Breast epithelium (tissue), 4 donors: ENCODE measurements at regions not wholly inside any gene's neighbourhood (a gene's known extent, or its start where the extent isn't known, plus 50 kb on each side); places are given as distances from the start of the nearest gene placed in this dataset.

ENCODE experiments used
- DNase-seq, 2 donors: peaks; one replicate each; pipeline ENCODE4 v3.0.0-alpha.2; 2019; ENCODE audit warnings: low spot score in 2 of 2
- H3K27ac ChIP-seq, 2 donors: fragments of 200-600 bp; sonication (generic) in 1 of 2; one replicate each; pipeline ENCODE4 v1.5.1; 2016 to 2019; ENCODE audit warnings: mild to moderate bottlenecking in 1 of 2
- H3K27me3 ChIP-seq, 2 donors: fragments of 200-600 bp; sonication (generic) in 1 of 2; one replicate each; pipeline versions ENCODE4 v1.5.1 to v1.6.0; 2017 to 2019; ENCODE audit warnings: control low read depth in 1 of 2, mild to moderate bottlenecking in 1 of 2
- H3K36me3 ChIP-seq: fragments of 200-600 bp; one replicate; pipeline ENCODE4 v1.5.1; 2019
- H3K4me1 ChIP-seq, 2 donors: fragments of 200-600 bp; sonication (generic); one replicate each; pipeline ENCODE4 v1.5.1; 2016 to 2019; ENCODE audit warnings: control low read depth in 1 of 2
- H3K4me3 ChIP-seq, 3 donors: fragments of 200-600 bp; sonication (generic); 1 replicate in 2 of 3; 2 replicates in 1 of 3; pipeline ENCODE4 v1.5.1; 2016 to 2019; ENCODE audit warnings: mild to moderate bottlenecking in 3 of 3, moderate library complexity in 2 of 3
- H3K9me3 ChIP-seq, 2 donors: fragments of 200-600 bp; sonication (generic) in 1 of 2; one replicate each; pipeline ENCODE4 v1.5.1; 2016 to 2019; ENCODE audit warnings: control low read depth in 1 of 2
- POLR2A ChIP-seq: fragments of 450-650 bp; IDR thresholded peaks from one replicate; pipeline ENCODE4 v1.6.1; 2016; ENCODE audit warnings: antibody characterized with exemption, mild to moderate bottlenecking, moderate library complexity
- POLR2AphosphoS5 ChIP-seq, 3 donors: sonication (generic); formaldehyde crosslinking; IDR thresholded peaks; one replicate each; pipeline ENCODE4 v1.6.1; 2017; ENCODE audit warnings: antibody characterized with exemption in 3 of 3
- intact Hi-C: fragments of 100-400 bp; cut with DNase I; formaldehyde crosslinking; loops from one replicate; pipeline ENCODE4 v1.15.1; 2023; ENCODE audit warnings: low total_unique reads
- TF ChIP-seq, protein P1 (sequence below), 3 donors: fragments of 450-650 bp; IDR thresholded peaks; one replicate each; pipeline ENCODE4 v1.5.1; 2016 to 2017; ENCODE audit warnings: antibody characterized with exemption in 3 of 3, mild to moderate bottlenecking in 3 of 3, moderate library complexity in 3 of 3

DNA sequence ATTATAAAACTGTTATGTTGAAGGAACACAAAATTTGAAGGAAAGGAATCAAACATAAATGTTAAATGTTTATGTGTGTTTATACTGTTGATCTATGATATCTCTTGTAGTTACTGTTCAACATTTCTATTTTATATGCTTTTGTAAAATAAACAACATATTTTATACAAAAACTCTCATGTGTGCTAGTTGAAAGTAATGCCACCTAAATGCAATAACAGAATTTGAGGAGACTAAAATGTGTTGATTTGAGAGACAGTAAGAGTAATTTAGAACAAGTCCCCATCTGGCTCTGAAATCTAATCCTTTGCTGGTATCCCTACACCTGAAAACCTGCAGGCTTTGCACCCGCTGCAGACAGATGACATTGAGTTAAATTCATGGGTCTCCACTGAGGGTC, 95.7 kb upstream of the TOP3B start:
- H3K4me1 ChIP-seq = no peaks in the 10 kb centered on the region
- no peak overlapping the region for H3K4me3 ChIP-seq
- intact Hi-C loops = no loop called here
- no peaks in the 10 kb centered on the region for H3K9me3 ChIP-seq
- TF ChIP-seq, protein P1, sequence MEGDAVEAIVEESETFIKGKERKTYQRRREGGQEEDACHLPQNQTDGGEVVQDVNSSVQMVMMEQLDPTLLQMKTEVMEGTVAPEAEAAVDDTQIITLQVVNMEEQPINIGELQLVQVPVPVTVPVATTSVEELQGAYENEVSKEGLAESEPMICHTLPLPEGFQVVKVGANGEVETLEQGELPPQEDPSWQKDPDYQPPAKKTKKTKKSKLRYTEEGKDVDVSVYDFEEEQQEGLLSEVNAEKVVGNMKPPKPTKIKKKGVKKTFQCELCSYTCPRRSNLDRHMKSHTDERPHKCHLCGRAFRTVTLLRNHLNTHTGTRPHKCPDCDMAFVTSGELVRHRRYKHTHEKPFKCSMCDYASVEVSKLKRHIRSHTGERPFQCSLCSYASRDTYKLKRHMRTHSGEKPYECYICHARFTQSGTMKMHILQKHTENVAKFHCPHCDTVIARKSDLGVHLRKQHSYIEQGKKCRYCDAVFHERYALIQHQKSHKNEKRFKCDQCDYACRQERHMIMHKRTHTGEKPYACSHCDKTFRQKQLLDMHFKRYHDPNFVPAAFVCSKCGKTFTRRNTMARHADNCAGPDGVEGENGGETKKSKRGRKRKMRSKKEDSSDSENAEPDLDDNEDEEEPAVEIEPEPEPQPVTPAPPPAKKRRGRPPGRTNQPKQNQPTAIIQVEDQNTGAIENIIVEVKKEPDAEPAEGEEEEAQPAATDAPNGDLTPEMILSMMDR (IDR thresholded peaks at IDR 0.05) = no peak
- TF ChIP-seq POLR2A (no peak), POLR2AphosphoS5 (IDR thresholded peaks at IDR 0.05) (no peak)
- H3K27me3 ChIP-seq = peaks cover 0 to 4% of the 10 kb centered on the region in 2 donors
- no peak overlapping the region for H3K27ac ChIP-seq
- no peaks in the 10 kb centered on the region for H3K36me3 ChIP-seq
- no peak for DNase-seq

DNA sequence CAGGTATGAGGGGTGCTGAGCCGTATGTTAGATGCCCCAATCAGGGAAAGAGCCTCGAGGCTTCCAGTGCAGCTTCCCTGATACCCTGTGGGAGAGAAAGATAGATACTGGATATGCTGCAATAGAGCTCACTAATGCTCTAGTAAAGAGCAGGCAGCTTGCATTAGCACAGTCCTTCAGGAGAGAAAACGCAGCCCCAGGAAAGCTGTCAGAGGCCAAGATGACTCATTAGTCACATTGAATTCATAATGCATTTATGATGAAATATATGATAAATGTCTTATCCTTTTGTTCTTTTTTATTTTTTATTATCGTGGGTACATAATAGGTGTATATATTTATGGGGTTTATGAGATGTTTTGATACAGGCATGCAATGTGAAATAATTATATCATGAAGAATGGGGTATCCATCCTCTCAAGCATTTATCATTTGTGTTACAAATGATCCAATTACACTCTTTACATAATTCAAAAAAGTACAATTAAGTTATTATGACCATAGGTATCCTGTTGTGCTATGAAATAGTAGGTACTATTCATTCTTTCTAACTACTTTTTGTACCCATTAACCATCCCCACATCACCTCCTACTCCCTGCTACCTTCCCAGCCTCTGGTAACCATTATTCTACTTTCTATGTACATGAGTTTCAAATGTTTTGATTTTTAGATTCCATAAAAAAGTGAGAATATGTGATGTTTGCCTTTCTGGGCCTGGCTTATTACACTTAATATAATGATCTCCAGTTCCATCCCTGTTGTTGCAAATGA, 94.5 kb upstream of the TOP3B start:
- H3K27me3 ChIP-seq = peaks cover 0 to 4% of the 10 kb centered on the region in 2 donors
- no peaks in the 10 kb centered on the region for H3K9me3 ChIP-seq
- H3K4me3 ChIP-seq = no peak overlapping the region
- no peaks in the 10 kb centered on the region for H3K36me3 ChIP-seq
- no peaks in the 10 kb centered on the region for H3K4me1 ChIP-seq
- intact Hi-C loops = no loop called here
- H3K27ac ChIP-seq = no peak overlapping the region
- no peak for DNase-seq
- TF ChIP-seq, protein P1 (IDR thresholded peaks at IDR 0.05) = no peak
- TF ChIP-seq POLR2AphosphoS5 (IDR thresholded peaks at IDR 0.05) = no peak

DNA sequence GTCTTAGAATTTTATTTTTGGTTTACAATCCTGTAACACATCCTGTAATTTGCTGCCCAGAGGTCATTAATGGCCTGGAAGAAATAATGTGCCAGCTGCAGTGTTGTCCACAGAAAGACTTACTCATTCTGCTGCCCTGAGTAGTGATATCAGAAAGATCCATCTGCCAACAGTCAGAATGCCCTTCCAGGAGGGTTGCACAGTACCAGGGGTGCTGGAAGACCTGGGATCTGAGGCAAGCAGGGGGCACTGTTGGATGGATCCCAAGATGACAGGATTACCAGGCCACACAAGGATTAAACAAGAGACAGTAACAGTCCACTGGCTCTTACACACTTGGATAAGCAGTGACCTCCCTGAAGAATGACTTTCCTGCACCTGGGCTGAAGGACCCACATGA, 93.8 kb upstream of the TOP3B start:
- intact Hi-C loops = no loop called here
- no peak overlapping the region for H3K27ac ChIP-seq
- DNase-seq = no peak
- peaks cover 0 to 4% of the 10 kb centered on the region in 2 donors for H3K27me3 ChIP-seq
- H3K4me1 ChIP-seq = no peaks in the 10 kb centered on the region
- no peak overlapping the region for H3K4me3 ChIP-seq
- no peaks in the 10 kb centered on the region for H3K9me3 ChIP-seq
- no peaks in the 10 kb centered on the region for H3K36me3 ChIP-seq
- TF ChIP-seq POLR2AphosphoS5 (IDR thresholded peaks at IDR 0.05) (no peak), POLR2A (no peak)
- TF ChIP-seq, protein P1 (IDR thresholded peaks at IDR 0.05) = no peak

DNA sequence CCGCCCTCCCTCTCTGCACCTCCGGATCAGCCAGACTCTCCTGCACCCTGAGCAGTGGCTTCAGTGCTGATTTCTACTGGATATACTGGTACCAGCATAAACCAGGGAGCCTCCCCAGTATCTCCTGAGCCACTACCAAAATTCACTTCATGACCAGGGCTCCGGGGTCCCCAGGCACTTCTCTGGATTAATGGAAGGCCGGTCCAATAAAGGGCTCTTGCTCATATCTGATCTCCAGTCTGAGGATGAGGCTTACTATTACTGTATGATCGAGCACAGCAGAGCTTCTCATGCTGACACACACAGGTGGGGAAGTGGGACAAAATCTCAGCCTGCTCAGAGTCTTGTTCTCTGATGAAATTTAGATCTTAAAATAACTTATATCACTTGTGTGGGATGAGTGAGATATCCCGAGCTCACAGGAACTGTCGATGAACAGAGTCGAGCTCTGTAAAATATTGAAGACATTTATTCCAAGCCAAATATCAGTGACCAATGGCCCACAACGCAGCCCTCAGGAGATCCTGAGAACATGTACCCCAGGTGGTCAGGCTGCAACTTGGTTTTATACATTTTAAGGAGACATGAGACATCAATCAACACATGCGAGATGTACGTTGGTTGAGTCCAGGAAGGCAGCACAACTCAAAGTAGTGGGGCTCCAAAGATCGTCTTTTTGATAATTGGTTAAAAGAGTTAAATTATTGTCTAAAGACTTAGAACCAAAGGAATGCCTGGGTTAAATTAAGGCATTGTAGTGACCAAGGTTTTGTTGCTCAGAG, 93.0 kb upstream of the TOP3B start:
- Histone ChIP-seq H3K4me3 (no peak overlapping the region), H3K27ac (no peak overlapping the region), H3K4me1 (no peaks in the 10 kb centered on the region), H3K9me3 (no peaks in the 10 kb centered on the region), H3K36me3 (no peaks in the 10 kb centered on the region), H3K27me3 (no peaks in the 10 kb centered on the region)
- no peak for TF ChIP-seq POLR2AphosphoS5 (IDR thresholded peaks at IDR 0.05)
- TF ChIP-seq, protein P1 (IDR thresholded peaks at IDR 0.05) = no peak
- TF ChIP-seq POLR2A = no peak
- intact Hi-C loops = no loop called here
- DNase-seq = no peak
